Activated gamma-delta T cell treated with anti-CD3 and anti-CD28 coated beads, Interleukin-2, amount 50 U/mL, for 16 hours (primary cell): ENCODE measurements at regions not wholly inside any gene's neighbourhood (a gene's known extent, or its start where the extent isn't known, plus 50 kb on each side); places are given as distances from the start of the nearest gene placed in this dataset.

Experiments
- DNase-seq: peaks from one replicate; pipeline ENCODE4 v3.0.0-alpha.2; 2020; ENCODE audit warnings: low read depth

GRCh38 chr13:44022196-44022595, 142.5 kb downstream of the LACC1 start:
- DNase-seq, result no peak

- DNase-seq, result no peak
Observed at GRCh38 chr13:44024167-44024845, 144.6 kb downstream of the LACC1 start.

- no peak for DNase-seq
Observed at GRCh38 chr13:44024846-44025195, 145.1 kb downstream of the LACC1 start.

- no peak for DNase-seq
Observed at GRCh38 chr13:44026194-44026593, 146.5 kb downstream of the LACC1 start.

GRCh38 chr13:44028734-44029133, 149.0 kb downstream of the LACC1 start:
- no peak for DNase-seq

- DNase-seq, result no peak
Observed at GRCh38 chr13:44030615-44031014, 150.9 kb downstream of the LACC1 start.

GRCh38 chr13:44031555-44031954, 151.9 kb downstream of the LACC1 start:
- no peak for DNase-seq

- DNase-seq, result no peak
Observed at GRCh38 chr13:44032802-44033201, 153.1 kb downstream of the LACC1 start.

GRCh38 chr13:44035400-44035799, 155.7 kb downstream of the LACC1 start:
- no peak for DNase-seq

- DNase-seq, result no peak
Observed at GRCh38 chr13:44040070-44040817, 160.5 kb downstream of the LACC1 start.

GRCh38 chr13:44040818-44041100, 161.1 kb downstream of the LACC1 start:
- DNase-seq, result no peak

GRCh38 chr13:44044547-44045179, 165.0 kb downstream of the LACC1 start:
- no peak for DNase-seq

- no peak for DNase-seq
Observed at GRCh38 chr13:44045180-44045562, 165.5 kb downstream of the LACC1 start.

GRCh38 chr13:44046428-44046827, 166.7 kb downstream of the LACC1 start:
- no peak for DNase-seq

- DNase-seq, result no peak
Observed at GRCh38 chr13:44048326-44048725, 168.6 kb downstream of the LACC1 start.

- no peak for DNase-seq
Observed at GRCh38 chr13:44049081-44049945, 169.6 kb downstream of the LACC1 start.

- no peak for DNase-seq
Observed at GRCh38 chr13:44050450-44051063, 170.9 kb downstream of the LACC1 start.

GRCh38 chr13:44051405-44051804, 171.7 kb downstream of the LACC1 start:
- DNase-seq, result no peak

- no peak for DNase-seq
Observed at GRCh38 chr13:44051918-44052675, 172.4 kb downstream of the LACC1 start.

- DNase-seq, result no peak
Observed at GRCh38 chr13:44052780-44053184, 173.1 kb downstream of the LACC1 start.

GRCh38 chr13:44053208-44053607, 173.5 kb downstream of the LACC1 start:
- no peak for DNase-seq
